Keratinocyte (primary cell): ENCODE measurements at regions not wholly inside any gene's neighbourhood (a gene's known extent, or its start where the extent isn't known, plus 50 kb on each side); places are given as distances from the start of the nearest gene placed in this dataset.

Source experiments
- DNase-seq: peaks from one replicate; pipeline ENCODE4 v3.0.0-alpha.2; 2011; ENCODE audit warnings: low read depth, missing footprints, low spot score
- FAIRE-seq: peaks from 2 replicates; lab custom pipeline; 2011; peaks lifted over from hg19 to GRCh38; lab: Jason Lieb, UNC
- H2AFZ ChIP-seq: 2 replicates; pipeline ENCODE4 v1.6.0; 2012; ENCODE audit warnings: low read length, control low read depth, inconsistent platforms; ENCODE audit not compliant: control insufficient read depth
- H3K27ac ChIP-seq: 2 replicates; pipeline ENCODE4 v1.5.1; 2011; ENCODE audit warnings: low read length; ENCODE audit not compliant: control insufficient read depth, insufficient read depth
- H3K27me3 ChIP-seq: 3 replicates; pipeline ENCODE4 v1.6.0; 2011; ENCODE audit warnings: low read length; ENCODE audit not compliant: control insufficient read depth, insufficient read depth; ENCODE audit errors: extremely low read depth
- H3K36me3 ChIP-seq, 2 experiments: 2 replicates in 1 of 2; 3 replicates in 1 of 2; pipeline ENCODE4 v1.5.1; 2011; ENCODE audit warnings: low read length in 2 of 2, mild to moderate bottlenecking in 1 of 2; ENCODE audit not compliant: control insufficient read depth in 2 of 2, insufficient read depth in 2 of 2; ENCODE audit errors: extremely low read depth in 1 of 2
- H3K4me1 ChIP-seq: 3 replicates; pipeline ENCODE4 v1.5.1; 2011; ENCODE audit warnings: low read length; ENCODE audit not compliant: control insufficient read depth, insufficient read depth; ENCODE audit errors: extremely low read depth
- H3K4me2 ChIP-seq: 3 replicates; pipeline ENCODE4 v1.6.0; 2011; ENCODE audit warnings: low read depth, low read length; ENCODE audit not compliant: control insufficient read depth, insufficient read depth; ENCODE audit errors: extremely low read depth
- H3K4me3 ChIP-seq, 3 experiments: fragments of 200-600 bp in 1 of 3; sonication (generic) in 1 of 3; 2 replicates in 2 of 3; 3 replicates in 1 of 3; pipeline ENCODE4 v1.5.1; 2011 to 2016; ENCODE audit warnings: low read length in 3 of 3, mild to moderate bottlenecking in 3 of 3, control low read depth in 2 of 3, inconsistent platforms in 1 of 3, low read depth in 1 of 3, mixed read lengths in 1 of 3, mixed run types in 1 of 3, moderate library complexity in 1 of 3; ENCODE audit not compliant: control insufficient read depth in 2 of 3, insufficient read depth in 2 of 3; ENCODE audit errors: extremely low read depth in 1 of 3
- H3K79me2 ChIP-seq: 2 replicates; pipeline ENCODE4 v1.6.0; 2012; ENCODE audit warnings: low read length; ENCODE audit not compliant: control insufficient read depth, insufficient read depth
- H3K9ac ChIP-seq: 3 replicates; pipeline ENCODE4 v1.6.0; 2011; ENCODE audit warnings: low read length; ENCODE audit not compliant: control insufficient read depth, insufficient read depth; ENCODE audit errors: extremely low read depth
- H3K9me1 ChIP-seq: 3 replicates; pipeline ENCODE4 v1.6.0; 2011; ENCODE audit warnings: low read length; ENCODE audit not compliant: control insufficient read depth, insufficient read depth; ENCODE audit errors: extremely low read depth
- H3K9me3 ChIP-seq: 2 replicates; pipeline ENCODE4 v1.5.1; 2012; ENCODE audit warnings: low read depth, low read length; ENCODE audit not compliant: control insufficient read depth
- H4K20me1 ChIP-seq: 3 replicates; pipeline ENCODE4 v1.6.0; 2011; ENCODE audit warnings: low read length; ENCODE audit not compliant: control insufficient read depth, insufficient read depth; ENCODE audit errors: extremely low read depth
- EZH2 ChIP-seq: IDR thresholded peaks from one replicate; pipeline ENCODE4 v1.6.1; 2012; ENCODE audit warnings: inconsistent platforms, mild to moderate bottlenecking, low read length, moderate library complexity
- dilution Hi-C: fragments of 300-500 bp; cut with MboI; formaldehyde crosslinking; loops from one replicate; pipeline ENCODE4 v1.7.0; 2020; ENCODE audit warnings: low sequenced_read_pairs; ENCODE audit not compliant: extremely low pct_ligation_motif_present
- TF ChIP-seq, protein P1 (sequence below), 3 experiments: IDR thresholded peaks in 1 of 3; conservative IDR thresholded peaks in 1 of 3; optimal IDR thresholded peaks in 1 of 3; 2 replicates in 2 of 3; 3 replicates in 1 of 3; pipeline versions ENCODE3 to v1.5.1; 2011; ENCODE audit warnings: low read length in 3 of 3, mild to moderate bottlenecking in 3 of 3, moderate library complexity in 2 of 3, control low read depth in 1 of 3, inconsistent platforms in 1 of 3; ENCODE audit not compliant: insufficient read depth in 2 of 3; ENCODE audit errors: extremely low read depth in 1 of 3

DNA sequence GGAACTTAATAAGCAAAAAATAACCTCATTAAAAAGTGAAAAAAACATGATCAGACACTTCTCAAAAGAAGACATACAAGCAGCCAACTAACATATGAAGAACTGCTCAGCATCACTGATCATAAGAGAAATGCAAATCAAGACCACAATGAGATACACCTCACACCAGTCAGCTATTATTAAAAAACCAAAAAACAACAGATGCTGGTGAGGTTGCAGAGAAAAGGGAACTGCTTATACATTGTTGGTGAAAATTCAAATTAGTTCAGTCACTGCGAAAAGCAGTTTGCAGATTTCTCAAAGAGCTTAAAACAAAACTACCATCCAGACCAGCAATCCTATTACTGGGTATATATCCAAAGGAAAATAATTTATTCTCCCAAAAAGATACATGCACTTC, 513.3 kb downstream of the MDFIC start:
- Histone ChIP-seq H3K27ac (no peak overlapping the region), H3K36me3 (no peaks in the 10 kb centered on the region), H3K4me1 (no peaks in the 10 kb centered on the region), H3K4me3 (no peak overlapping the region), H3K4me2 (no peak overlapping the region), H3K9me3 (no peaks in the 10 kb centered on the region), H3K9me1 (no peaks in the 10 kb centered on the region), H2AFZ (no peak overlapping the region), H3K27me3 (no peaks in the 10 kb centered on the region), H4K20me1 (no peaks in the 10 kb centered on the region), H3K79me2 (no peaks in the 10 kb centered on the region), H3K9ac (no peak overlapping the region)
- dilution Hi-C loops: no loop called here
- DNase-seq (no peak), FAIRE-seq (no peak)
- TF ChIP-seq EZH2: no peak
- TF ChIP-seq, protein P1, sequence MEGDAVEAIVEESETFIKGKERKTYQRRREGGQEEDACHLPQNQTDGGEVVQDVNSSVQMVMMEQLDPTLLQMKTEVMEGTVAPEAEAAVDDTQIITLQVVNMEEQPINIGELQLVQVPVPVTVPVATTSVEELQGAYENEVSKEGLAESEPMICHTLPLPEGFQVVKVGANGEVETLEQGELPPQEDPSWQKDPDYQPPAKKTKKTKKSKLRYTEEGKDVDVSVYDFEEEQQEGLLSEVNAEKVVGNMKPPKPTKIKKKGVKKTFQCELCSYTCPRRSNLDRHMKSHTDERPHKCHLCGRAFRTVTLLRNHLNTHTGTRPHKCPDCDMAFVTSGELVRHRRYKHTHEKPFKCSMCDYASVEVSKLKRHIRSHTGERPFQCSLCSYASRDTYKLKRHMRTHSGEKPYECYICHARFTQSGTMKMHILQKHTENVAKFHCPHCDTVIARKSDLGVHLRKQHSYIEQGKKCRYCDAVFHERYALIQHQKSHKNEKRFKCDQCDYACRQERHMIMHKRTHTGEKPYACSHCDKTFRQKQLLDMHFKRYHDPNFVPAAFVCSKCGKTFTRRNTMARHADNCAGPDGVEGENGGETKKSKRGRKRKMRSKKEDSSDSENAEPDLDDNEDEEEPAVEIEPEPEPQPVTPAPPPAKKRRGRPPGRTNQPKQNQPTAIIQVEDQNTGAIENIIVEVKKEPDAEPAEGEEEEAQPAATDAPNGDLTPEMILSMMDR (optimal IDR thresholded peaks at IDR 0.05 in 1 of 3, IDR thresholded peaks at IDR 0.05 in 1 of 3, conservative IDR thresholded peaks at IDR 0.05 in 1 of 3; ENCODE audit: extremely low read depth in 1 of 3, insufficient read depth in 2 of 3, low read length in 3 of 3): no peak

DNA sequence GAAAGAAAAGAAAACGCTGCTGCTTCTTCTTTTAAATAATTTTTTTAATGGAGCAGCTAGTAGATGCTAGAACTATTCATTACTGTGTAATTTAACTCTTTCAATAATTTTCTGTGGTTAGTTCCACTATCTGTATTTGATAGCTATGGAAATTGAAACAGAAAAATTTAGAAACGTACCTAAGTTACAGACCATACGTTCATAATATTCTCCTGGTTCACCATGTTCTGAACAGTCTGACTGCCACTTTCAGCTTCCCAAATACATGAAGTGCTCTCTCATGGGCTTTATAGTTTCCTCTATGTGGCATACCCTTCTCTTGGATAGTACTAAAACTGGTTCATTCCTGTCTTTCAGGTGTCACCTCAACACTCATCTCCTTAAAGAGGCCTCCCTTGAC, 508.0 kb downstream of the MDFIC start:
- H4K20me1 ChIP-seq: no peaks in the 10 kb centered on the region
- H3K79me2 ChIP-seq: no peaks in the 10 kb centered on the region
- dilution Hi-C loops: no loop called here
- H3K9ac ChIP-seq: no peak overlapping the region
- H3K4me1 ChIP-seq: no peaks in the 10 kb centered on the region
- H2AFZ ChIP-seq: no peak overlapping the region
- no peak for DNase-seq
- H3K27me3 ChIP-seq: no peaks in the 10 kb centered on the region
- no peaks in the 10 kb centered on the region for H3K36me3 ChIP-seq
- no peak overlapping the region for H3K27ac ChIP-seq
- TF ChIP-seq, protein P1 (optimal IDR thresholded peaks at IDR 0.05 in 1 of 3, IDR thresholded peaks at IDR 0.05 in 1 of 3, conservative IDR thresholded peaks at IDR 0.05 in 1 of 3; ENCODE audit: extremely low read depth in 1 of 3, insufficient read depth in 2 of 3, low read length in 3 of 3): no peak
- TF ChIP-seq EZH2: no peak
- FAIRE-seq: no peak
- no peaks in the 10 kb centered on the region for H3K9me1 ChIP-seq
- no peak overlapping the region for H3K4me3 ChIP-seq
- H3K4me2 ChIP-seq: no peak overlapping the region
- H3K9me3 ChIP-seq: no peaks in the 10 kb centered on the region
